RWPE2 (cell line): ENCODE measurements at regions not wholly inside any gene's neighbourhood (a gene's known extent, or its start where the extent isn't known, plus 50 kb on each side); places are given as distances from the start of the nearest gene placed in this dataset.

ENCODE experiments used
- ATAC-seq: fragments of 200-7000 bp; cut with Tn5 transposase; 3 replicates; pipeline ENCODE4 v1.9.1; 2021; ENCODE audit warnings: low read depth
- DNase-seq: peaks from one replicate; pipeline ENCODE4 v3.0.0-alpha.2; 2020; ENCODE audit warnings: low spot score
- H3K27ac ChIP-seq: fragments of 450-650 bp; 2 replicates; pipeline ENCODE4 v1.5.1; 2017; ENCODE audit warnings: mild to moderate bottlenecking; ENCODE audit not compliant: poor library complexity, severe bottlenecking
- H3K27me3 ChIP-seq: fragments of 250-450 bp; sonication (Bioruptor Pico); 2 replicates; pipeline ENCODE4 v1.5.1; 2021; ENCODE audit warnings: mild to moderate bottlenecking, moderate library complexity; ENCODE audit not compliant: insufficient read depth, poor library complexity, severe bottlenecking
- H3K36me3 ChIP-seq: fragments of 250-450 bp; sonication (Bioruptor Pico); 2 replicates; pipeline ENCODE4 v1.5.1; 2020; ENCODE audit warnings: low read depth, mild to moderate bottlenecking, moderate library complexity
- H3K4me1 ChIP-seq: fragments of 250-450 bp; sonication (Bioruptor Pico); 2 replicates; pipeline ENCODE4 v1.5.1; 2021; ENCODE audit warnings: mild to moderate bottlenecking, moderate library complexity; ENCODE audit not compliant: insufficient read depth, poor library complexity, severe bottlenecking
- H3K4me3 ChIP-seq: fragments of 250-450 bp; sonication (Bioruptor Pico); 2 replicates; pipeline ENCODE4 v1.5.1; 2021; ENCODE audit warnings: mild to moderate bottlenecking, moderate library complexity; ENCODE audit not compliant: severe bottlenecking
- H3K9me3 ChIP-seq: fragments of 250-450 bp; sonication (Bioruptor Pico); 2 replicates; pipeline ENCODE4 v1.5.1; 2021; ENCODE audit warnings: mild to moderate bottlenecking, moderate library complexity; ENCODE audit not compliant: severe bottlenecking
- TF ChIP-seq, protein P1 (sequence below): fragments of 450-650 bp; IDR thresholded peaks from one replicate; pipeline ENCODE4 v1.5.1; 2017; ENCODE audit warnings: mild to moderate bottlenecking, moderate library complexity; ENCODE audit not compliant: poor library complexity, severe bottlenecking

- Histone ChIP-seq H3K4me3 (no peak overlapping the region), H3K27ac (no peak overlapping the region), H3K27me3 (no peaks in the 10 kb centered on the region), H3K9me3 (no peaks in the 10 kb centered on the region), H3K4me1 (no peaks in the 10 kb centered on the region), H3K36me3 (no peaks in the 10 kb centered on the region)
- no peak for DNase-seq
- ATAC-seq = no peak
- TF ChIP-seq, protein P1, sequence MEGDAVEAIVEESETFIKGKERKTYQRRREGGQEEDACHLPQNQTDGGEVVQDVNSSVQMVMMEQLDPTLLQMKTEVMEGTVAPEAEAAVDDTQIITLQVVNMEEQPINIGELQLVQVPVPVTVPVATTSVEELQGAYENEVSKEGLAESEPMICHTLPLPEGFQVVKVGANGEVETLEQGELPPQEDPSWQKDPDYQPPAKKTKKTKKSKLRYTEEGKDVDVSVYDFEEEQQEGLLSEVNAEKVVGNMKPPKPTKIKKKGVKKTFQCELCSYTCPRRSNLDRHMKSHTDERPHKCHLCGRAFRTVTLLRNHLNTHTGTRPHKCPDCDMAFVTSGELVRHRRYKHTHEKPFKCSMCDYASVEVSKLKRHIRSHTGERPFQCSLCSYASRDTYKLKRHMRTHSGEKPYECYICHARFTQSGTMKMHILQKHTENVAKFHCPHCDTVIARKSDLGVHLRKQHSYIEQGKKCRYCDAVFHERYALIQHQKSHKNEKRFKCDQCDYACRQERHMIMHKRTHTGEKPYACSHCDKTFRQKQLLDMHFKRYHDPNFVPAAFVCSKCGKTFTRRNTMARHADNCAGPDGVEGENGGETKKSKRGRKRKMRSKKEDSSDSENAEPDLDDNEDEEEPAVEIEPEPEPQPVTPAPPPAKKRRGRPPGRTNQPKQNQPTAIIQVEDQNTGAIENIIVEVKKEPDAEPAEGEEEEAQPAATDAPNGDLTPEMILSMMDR = no peak
These were observed 58.6 kb upstream of the CCT8L2 start for GRCh38 chr22:16651217-16651616.
